HL-60 (cell line): ENCODE measurements at regions not wholly inside any gene's neighbourhood (a gene's known extent, or its start where the extent isn't known, plus 50 kb on each side); places are given as distances from the start of the nearest gene placed in this dataset.

Experiments used
- DNase-seq, 2 experiments: peaks; one replicate each; pipeline ENCODE4 v3.0.0-alpha.2; 2010 to 2020; ENCODE audit warnings: low read depth in 1 of 2, low spot score in 1 of 2
- H3K27ac ChIP-seq: fragments of 250-450 bp; sonication (Bioruptor Pico); replicated peaks from 2 replicates; pipeline ENCODE4 v1.5.1; 2020; ENCODE audit warnings: mild to moderate bottlenecking, moderate library complexity
- H3K27me3 ChIP-seq: fragments of 250-450 bp; sonication (Bioruptor Pico); 2 replicates; pipeline ENCODE4 v1.5.1; 2021; ENCODE audit warnings: mild to moderate bottlenecking, moderate library complexity; ENCODE audit not compliant: insufficient read depth, poor library complexity, severe bottlenecking
- H3K4me3 ChIP-seq: replicated peaks from 2 replicates; pipeline ENCODE4 v1.5.1; 2011; ENCODE audit warnings: mild to moderate bottlenecking, control low read depth, low read length; ENCODE audit not compliant: insufficient read depth
- CTCF ChIP-seq: IDR thresholded peaks from one replicate; pipeline ENCODE4 v1.5.1; 2011; ENCODE audit warnings: low read length, control low read depth, inconsistent platforms; ENCODE audit not compliant: insufficient read depth
- GABPA ChIP-seq: IDR thresholded peaks from 2 replicates; pipeline ENCODE4 v1.6.1; 2012; ENCODE audit warnings: low read depth
- POLR2AphosphoS5 ChIP-seq: IDR thresholded peaks from 2 replicates; pipeline ENCODE4 v1.6.1; 2012; ENCODE audit warnings: low read depth
- REST ChIP-seq: IDR thresholded peaks from 2 replicates; pipeline ENCODE4 v1.6.1; 2012; ENCODE audit warnings: low read depth; ENCODE audit not compliant: insufficient replicate concordance
- SPI1 ChIP-seq: IDR thresholded peaks from 2 replicates; pipeline ENCODE4 v1.6.1; 2012; ENCODE audit warnings: low read depth, mild to moderate bottlenecking, borderline replicate concordance

- DNase-seq = no peak
- Histone ChIP-seq H3K27ac (no peak overlapping the region), H3K4me3 (no peak overlapping the region), H3K27me3 (no peaks in the 10 kb centered on the region)
- TF ChIP-seq REST = no peak
- TF ChIP-seq SPI1 = no peak
- no peak for TF ChIP-seq CTCF
- no peak for TF ChIP-seq POLR2AphosphoS5
- TF ChIP-seq GABPA = no peak
Observed at GRCh38 chr7:46637793-46638735, 717.0 kb upstream of the IGFBP3 start.

- H3K4me3 ChIP-seq = no peak overlapping the region
- no peak overlapping the region for H3K27ac ChIP-seq
- TF ChIP-seq GABPA (no peak), CTCF (no peak), REST (no peak)
- DNase-seq = no peak
- no peaks in the 10 kb centered on the region for H3K27me3 ChIP-seq
Observed at GRCh38 chr7:46636022-46636421, 715.0 kb upstream of the IGFBP3 start.

GRCh38 chr7:46633630-46634240 is 712.7 kb upstream of the IGFBP3 start:
- DNase-seq = no peak
- H3K27ac ChIP-seq = no peak overlapping the region
- no peaks in the 10 kb centered on the region for H3K27me3 ChIP-seq
- H3K4me3 ChIP-seq = no peak overlapping the region
- TF ChIP-seq REST = no peak
- TF ChIP-seq POLR2AphosphoS5 = no peak
- no peak for TF ChIP-seq SPI1
- no peak for TF ChIP-seq GABPA
- no peak for TF ChIP-seq CTCF
